Adipocyte (in vitro differentiated cells): ENCODE measurements at regions not wholly inside any gene's neighbourhood (a gene's known extent, or its start where the extent isn't known, plus 50 kb on each side); places are given as distances from the start of the nearest gene placed in this dataset.

ENCODE experiments used
- DNase-seq: peaks from one replicate; pipeline ENCODE4 v3.0.0-alpha.2; 2015; ENCODE audit warnings: low read depth
- H3K27me3 ChIP-seq: replicated peaks from 2 replicates; pipeline ENCODE4 v1.7.0; 2013; ENCODE audit warnings: mild to moderate bottlenecking, low read length, moderate library complexity; ENCODE audit not compliant: control insufficient read depth, insufficient read depth
- H3K36me3 ChIP-seq: 2 replicates; pipeline ENCODE4 v1.7.0; 2013; ENCODE audit warnings: low read length, mild to moderate bottlenecking, moderate library complexity; ENCODE audit not compliant: control insufficient read depth, insufficient read depth, severe bottlenecking
- H3K4me1 ChIP-seq: 2 replicates; pipeline ENCODE4 v1.7.0; 2013; ENCODE audit warnings: mild to moderate bottlenecking, low read length, moderate library complexity; ENCODE audit not compliant: control insufficient read depth, insufficient read depth
- H3K4me3 ChIP-seq: 2 replicates; pipeline ENCODE4 v1.7.0; 2013; ENCODE audit warnings: mild to moderate bottlenecking, low read length, moderate library complexity
- H3K9ac ChIP-seq: 2 replicates; pipeline ENCODE4 v1.7.0; 2013; ENCODE audit warnings: mild to moderate bottlenecking, low read length, moderate library complexity
- H3K9me3 ChIP-seq: 2 replicates; pipeline ENCODE4 v1.7.0; 2013; ENCODE audit warnings: mild to moderate bottlenecking, low read length, moderate library complexity; ENCODE audit not compliant: control insufficient read depth

DNA sequence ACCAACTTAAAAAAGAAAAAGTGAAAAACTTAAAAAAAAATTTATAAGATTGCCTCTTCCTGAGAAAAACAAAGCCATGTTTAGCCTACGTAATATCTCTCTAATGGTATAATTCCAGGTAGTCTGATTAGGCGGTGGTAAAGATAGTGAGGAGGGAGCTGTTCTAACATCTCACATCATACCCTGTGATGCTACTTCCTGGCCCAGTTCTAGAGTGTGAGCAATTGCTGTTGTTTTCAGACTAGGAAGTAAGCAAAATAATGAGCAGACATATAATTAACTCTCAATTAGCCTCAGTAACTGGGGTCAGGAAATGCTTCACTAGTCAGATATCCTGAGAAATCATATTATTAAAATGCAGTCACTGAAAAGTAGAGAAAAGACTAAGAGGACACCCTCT lies 113.9 kb downstream of the PHLDA1 start:
- Histone ChIP-seq H3K4me3 (no peak overlapping the region), H3K36me3 (no peaks in the 10 kb centered on the region), H3K9ac (no peak overlapping the region), H3K9me3 (no peaks in the 10 kb centered on the region), H3K27me3 (no peaks in the 10 kb centered on the region), H3K4me1 (no peaks in the 10 kb centered on the region)
- no peak for DNase-seq

GRCh38 chr12:75917083-75917482 lies 114.5 kb downstream of the PHLDA1 start:
- Histone ChIP-seq H3K4me1 (no peaks in the 10 kb centered on the region), H3K9ac (no peak overlapping the region), H3K4me3 (no peak overlapping the region), H3K36me3 (no peaks in the 10 kb centered on the region), H3K27me3 (no peaks in the 10 kb centered on the region), H3K9me3 (no peaks in the 10 kb centered on the region)
- no peak for DNase-seq

DNA sequence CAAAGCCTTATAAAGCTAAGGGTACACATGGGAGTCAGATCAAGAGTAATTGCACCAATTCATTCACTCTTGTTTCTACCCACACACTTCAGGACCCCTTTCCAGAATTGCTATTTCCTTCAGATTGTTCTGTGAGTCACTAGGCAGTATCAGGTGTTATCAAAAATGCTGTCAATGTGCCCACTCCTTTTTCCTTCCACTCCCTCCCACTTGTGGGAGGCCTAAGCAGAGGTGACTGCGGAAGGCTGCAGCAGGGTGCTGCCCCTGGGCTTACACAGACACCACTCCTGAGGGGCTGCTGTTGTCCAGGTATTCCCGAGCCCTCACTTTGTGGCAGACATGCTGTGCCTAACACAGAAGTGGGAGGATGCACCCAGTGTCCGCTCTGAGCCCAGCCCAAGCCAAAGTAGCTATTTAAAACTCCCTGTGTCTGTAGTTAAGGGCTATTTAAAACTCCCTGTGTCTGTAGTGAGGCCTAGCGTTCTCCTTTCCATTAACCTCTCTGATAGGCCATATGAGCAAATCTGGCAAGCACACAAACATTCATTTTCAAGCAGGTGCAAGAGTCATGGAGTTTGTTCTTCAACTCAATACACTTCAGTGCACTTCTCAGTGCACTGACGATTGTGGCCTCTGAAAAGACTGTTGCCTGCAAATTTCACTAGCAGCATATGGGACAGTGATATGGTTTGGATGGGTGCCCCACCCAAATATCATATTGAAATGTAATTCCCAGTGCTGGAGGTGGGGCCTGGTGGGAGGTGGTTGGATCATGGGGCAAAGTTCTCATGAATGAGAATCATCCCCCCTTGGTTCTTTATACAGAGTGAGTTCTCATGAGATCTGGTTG lies 117.8 kb downstream of the PHLDA1 start:
- no peaks in the 10 kb centered on the region for H3K36me3 ChIP-seq
- no peak overlapping the region for H3K4me3 ChIP-seq
- DNase-seq = no peak
- no peaks in the 10 kb centered on the region for H3K9me3 ChIP-seq
- peaks cover 16% of the 10 kb centered on the region for H3K4me1 ChIP-seq
- no peaks in the 10 kb centered on the region for H3K27me3 ChIP-seq
- H3K9ac ChIP-seq = no peak overlapping the region

- DNase-seq = peak; percentile 55
- Histone ChIP-seq H3K4me3 (no peak overlapping the region), H3K4me1 (peaks cover 20% of the 10 kb centered on the region), H3K36me3 (no peaks in the 10 kb centered on the region), H3K9me3 (no peaks in the 10 kb centered on the region), H3K27me3 (no peaks in the 10 kb centered on the region), H3K9ac (no peak overlapping the region)
Measured at GRCh38 chr12:75909714-75910656, 121.6 kb downstream of the PHLDA1 start.

GRCh38 chr12:75908961-75909605 lies 122.5 kb downstream of the PHLDA1 start:
- DNase-seq = peak; percentile 85
- Histone ChIP-seq H3K36me3 (no peaks in the 10 kb centered on the region), H3K9ac (no peak overlapping the region), H3K9me3 (no peaks in the 10 kb centered on the region), H3K4me3 (peak overlapping the region; percentile 19), H3K4me1 (peaks cover 20% of the 10 kb centered on the region), H3K27me3 (no peaks in the 10 kb centered on the region)

- Histone ChIP-seq H3K27me3 (no peaks in the 10 kb centered on the region), H3K4me3 (no peak overlapping the region), H3K9me3 (no peaks in the 10 kb centered on the region), H3K9ac (no peak overlapping the region), H3K36me3 (no peaks in the 10 kb centered on the region), H3K4me1 (peaks cover 20% of the 10 kb centered on the region)
- no peak for DNase-seq
Measured at GRCh38 chr12:75905922-75906321, 125.7 kb downstream of the PHLDA1 start.

- H3K9me3 ChIP-seq = no peaks in the 10 kb centered on the region
- no peak overlapping the region for H3K9ac ChIP-seq
- DNase-seq = no peak
- no peak overlapping the region for H3K4me3 ChIP-seq
- H3K36me3 ChIP-seq = no peaks in the 10 kb centered on the region
- H3K4me1 ChIP-seq = no peaks in the 10 kb centered on the region
- no peaks in the 10 kb centered on the region for H3K27me3 ChIP-seq
Measured at GRCh38 chr12:75900781-75901254, 130.8 kb downstream of the PHLDA1 start.

DNA sequence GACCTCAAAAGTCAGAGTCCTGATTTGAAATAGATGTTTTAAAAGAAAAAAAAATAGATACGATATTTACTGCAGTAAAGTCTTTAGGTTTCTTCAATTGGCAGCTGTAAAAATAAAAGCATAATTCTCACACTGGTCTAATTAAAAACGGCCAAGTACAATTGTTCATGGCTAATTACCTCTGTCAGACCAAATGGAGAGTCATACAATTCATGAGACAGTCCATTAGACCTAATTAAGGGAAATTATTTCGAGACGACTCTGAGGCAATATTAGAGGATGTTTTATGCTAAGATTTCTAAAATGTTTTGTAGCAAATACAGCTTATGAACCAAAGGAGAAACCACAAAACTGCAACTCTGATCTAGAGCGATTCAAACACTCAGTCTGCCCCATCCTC lies 131.3 kb downstream of the PHLDA1 start:
- Histone ChIP-seq H3K9ac (no peak overlapping the region), H3K36me3 (no peaks in the 10 kb centered on the region), H3K9me3 (no peaks in the 10 kb centered on the region), H3K4me3 (no peak overlapping the region), H3K4me1 (no peaks in the 10 kb centered on the region), H3K27me3 (no peaks in the 10 kb centered on the region)
- no peak for DNase-seq

GRCh38 chr12:75894965-75895754 lies 136.4 kb downstream of the PHLDA1 start:
- no peaks in the 10 kb centered on the region for H3K27me3 ChIP-seq
- no peaks in the 10 kb centered on the region for H3K9me3 ChIP-seq
- no peak for DNase-seq
- no peak overlapping the region for H3K9ac ChIP-seq
- H3K4me3 ChIP-seq = no peak overlapping the region
- no peaks in the 10 kb centered on the region for H3K36me3 ChIP-seq
- H3K4me1 ChIP-seq = peaks cover 21% of the 10 kb centered on the region

DNA sequence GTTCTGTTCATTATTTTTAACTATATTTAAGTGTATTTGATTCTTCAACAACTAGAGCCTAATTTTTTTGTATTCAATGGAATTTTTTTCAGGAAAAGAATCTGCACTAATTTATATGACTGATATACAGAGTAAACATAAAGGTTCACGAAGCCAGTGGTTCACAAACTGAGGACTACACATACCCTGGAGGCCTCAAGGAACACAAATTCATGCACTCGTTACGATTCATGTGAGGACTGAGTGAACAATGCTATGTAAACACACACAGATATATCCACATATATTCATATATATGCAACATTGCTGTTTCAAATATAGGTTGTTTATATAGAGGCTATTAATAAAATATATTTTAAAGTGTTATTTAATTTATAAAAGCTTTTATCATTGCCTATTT lies 137.8 kb downstream of the PHLDA1 start:
- no peaks in the 10 kb centered on the region for H3K36me3 ChIP-seq

More for the DNA sequence above, 137.8 kb downstream of the PHLDA1 start:
- Histone ChIP-seq H3K9ac (no peak overlapping the region), H3K9me3 (no peaks in the 10 kb centered on the region), H3K27me3 (no peaks in the 10 kb centered on the region), H3K4me3 (no peak overlapping the region), H3K4me1 (peaks cover 27% of the 10 kb centered on the region)
- DNase-seq = no peak
